ENCODE measurements at regions not wholly inside any gene's neighbourhood (a gene's known extent, or its start where the extent isn't known, plus 50 kb on each side); places are given as distances from the start of the nearest gene placed in this dataset.
A peak's percentile ranks its signal among the peaks of the same experiment; 100 is the strongest.

GRCh38 chr3:23735535-23736326 is 70.0 kb upstream of the UBE2E1 start:
- Histone ChIP-seq H3K4me1 (ENCODE audit: insufficient read depth, low read length, poor library complexity, severe bottlenecking) (peaks cover 16% of the 10 kb centered on the region), H3K4me3 (ENCODE audit: low read length, poor library complexity, severe bottlenecking) (no peak overlapping the region), H3K4me2 (ENCODE audit: low read depth, low read length, poor library complexity, severe bottlenecking) (no peak overlapping the region), H3K9ac (ENCODE audit: low read depth, low read length, poor library complexity, severe bottlenecking) (no peak overlapping the region), H4K20me1 (ENCODE audit: insufficient read depth, low read length, poor library complexity, severe bottlenecking) (no peaks in the 10 kb centered on the region), H3K9me2 (replicated peaks; ENCODE audit: low read depth, low read length) (no peaks in the 10 kb centered on the region), H3K9me3 (ENCODE audit: insufficient read depth, low read depth, low read length) (no peaks in the 10 kb centered on the region), H3F3A (ENCODE audit: low read depth) (no peaks in the 10 kb centered on the region), H2AFZ (ENCODE audit: low read length) (no peak overlapping the region), H3K36me3 (ENCODE audit: insufficient read depth, low read length) (no peaks in the 10 kb centered on the region), H3K79me2 (ENCODE audit: insufficient read depth, low read length) (no peaks in the 10 kb centered on the region), H3K27me3 (ENCODE audit: insufficient read depth, low read length, poor library complexity, severe bottlenecking) (no peaks in the 10 kb centered on the region)
- TF ChIP-seq CTCF (conservative IDR thresholded peaks at IDR 0.05; ENCODE audit: low read length) (no peak), EZH2phosphoT487 (IDR thresholded peaks at IDR 0.05; ENCODE audit: borderline replicate concordance) (no peak)

- H3F3A ChIP-seq (ENCODE audit: low read depth) = no peaks in the 10 kb centered on the region
- no peaks in the 10 kb centered on the region for H3K79me2 ChIP-seq (ENCODE audit: insufficient read depth, low read length)
- no peak overlapping the region for H3K9ac ChIP-seq (ENCODE audit: low read depth, low read length, poor library complexity, severe bottlenecking)
- H2AFZ ChIP-seq (ENCODE audit: low read length) = no peak overlapping the region
- no peaks in the 10 kb centered on the region for H4K20me1 ChIP-seq (ENCODE audit: insufficient read depth, low read length, poor library complexity, severe bottlenecking)
- H3K4me1 ChIP-seq (ENCODE audit: insufficient read depth, low read length, poor library complexity, severe bottlenecking) = peaks cover 24% of the 10 kb centered on the region
- no peak overlapping the region for H3K4me2 ChIP-seq (ENCODE audit: low read depth, low read length, poor library complexity, severe bottlenecking)
- TF ChIP-seq CTCF (conservative IDR thresholded peaks at IDR 0.05; ENCODE audit: low read length) (no peak), EZH2phosphoT487 (IDR thresholded peaks at IDR 0.05; ENCODE audit: borderline replicate concordance) (no peak)
- H3K27me3 ChIP-seq (ENCODE audit: insufficient read depth, low read length, poor library complexity, severe bottlenecking) = no peaks in the 10 kb centered on the region
- no peaks in the 10 kb centered on the region for H3K36me3 ChIP-seq (ENCODE audit: insufficient read depth, low read length)
- no peaks in the 10 kb centered on the region for H3K9me3 ChIP-seq (ENCODE audit: insufficient read depth, low read depth, low read length)
- no peaks in the 10 kb centered on the region for H3K9me2 ChIP-seq (replicated peaks; ENCODE audit: low read depth, low read length)
- H3K4me3 ChIP-seq (ENCODE audit: low read length, poor library complexity, severe bottlenecking) = no peak overlapping the region
These were observed 66.8 kb upstream of the UBE2E1 start for GRCh38 chr3:23738944-23739343.

- H3K79me2 ChIP-seq (ENCODE audit: insufficient read depth, low read length) = no peaks in the 10 kb centered on the region
- H3K36me3 ChIP-seq (ENCODE audit: insufficient read depth, low read length) = no peaks in the 10 kb centered on the region
- no peaks in the 10 kb centered on the region for H3K9me2 ChIP-seq (replicated peaks; ENCODE audit: low read depth, low read length)
- H3F3A ChIP-seq (ENCODE audit: low read depth) = no peaks in the 10 kb centered on the region
- H3K4me1 ChIP-seq (ENCODE audit: insufficient read depth, low read length, poor library complexity, severe bottlenecking) = peaks cover 24% of the 10 kb centered on the region
- no peaks in the 10 kb centered on the region for H3K27me3 ChIP-seq (ENCODE audit: insufficient read depth, low read length, poor library complexity, severe bottlenecking)
- peak overlapping the region; percentile 54 for H3K4me2 ChIP-seq (ENCODE audit: low read depth, low read length, poor library complexity, severe bottlenecking)
- TF ChIP-seq CTCF (conservative IDR thresholded peaks at IDR 0.05; ENCODE audit: low read length) = no peak
- TF ChIP-seq EZH2phosphoT487 (IDR thresholded peaks at IDR 0.05; ENCODE audit: borderline replicate concordance) = no peak
- H4K20me1 ChIP-seq (ENCODE audit: insufficient read depth, low read length, poor library complexity, severe bottlenecking) = no peaks in the 10 kb centered on the region
- H2AFZ ChIP-seq (ENCODE audit: low read length) = no peak overlapping the region
- H3K4me3 ChIP-seq (ENCODE audit: low read length, poor library complexity, severe bottlenecking) = no peak overlapping the region
- no peaks in the 10 kb centered on the region for H3K9me3 ChIP-seq (ENCODE audit: insufficient read depth, low read depth, low read length)
- no peak overlapping the region for H3K9ac ChIP-seq (ENCODE audit: low read depth, low read length, poor library complexity, severe bottlenecking)
These were observed 66.2 kb upstream of the UBE2E1 start for GRCh38 chr3:23739536-23739935.

All from Loucy (cell line).